Sigmoid colon (tissue), 3 donors: ENCODE measurements at regions not wholly inside any gene's neighbourhood (a gene's known extent, or its start where the extent isn't known, plus 50 kb on each side); places are given as distances from the start of the nearest gene placed in this dataset.

ENCODE experiments used
- CTCF ChIP-seq, 4 experiments: fragments of 450-650 bp in 3 of 4; fragments of 200-600 bp in 1 of 4; IDR thresholded peaks; one replicate each; pipeline ENCODE4 v1.5.1; 2016 to 2019; ENCODE audit warnings: antibody characterized with exemption in 4 of 4, mild to moderate bottlenecking in 3 of 4, moderate library complexity in 2 of 4
- POLR2A ChIP-seq, 2 donors: fragments of 450-650 bp; IDR thresholded peaks; one replicate each; pipeline ENCODE4 v1.6.1; 2016; ENCODE audit warnings: antibody characterized with exemption in 2 of 2, mild to moderate bottlenecking in 2 of 2, moderate library complexity in 2 of 2

GRCh38 chr6:139710556-139710955 is 336.1 kb upstream of the CITED2 start:
- TF ChIP-seq POLR2A (IDR thresholded peaks at IDR 0.05), result no peak
- TF ChIP-seq CTCF (IDR thresholded peaks at IDR 0.05), result no peak
